ENCODE measurements at regions not wholly inside any gene's neighbourhood (a gene's known extent, or its start where the extent isn't known, plus 50 kb on each side); places are given as distances from the start of the nearest gene placed in this dataset.
"Not testable (repeated sequence)": the region's sequence is repeated elsewhere in the genome, so short reads cannot be mapped to it uniquely, and the experiment has no call there.

- CTCF ChIA-PET: interaction anchor here (0.5 to 1.0 kb wide), 2 partner anchors 10 to 11 kb away, joined by 4 read pairs; no protein-coding TSS in a partner anchor
- no peak for DNase-seq (ENCODE audit: low read depth)
- no peak for TF ChIP-seq CTCF (IDR thresholded peaks at IDR 0.05; ENCODE audit: insufficient read depth, low read depth, low read length)
- no peaks in the 10 kb centered on the region for H3K36me3 ChIP-seq (ENCODE audit: control insufficient read depth, insufficient read depth, low read length)
- POLR2A ChIA-PET: no interaction called here
- H3K4me3 ChIP-seq (ENCODE audit: low read depth, low read length): no peak overlapping the region
- no peaks in the 10 kb centered on the region for H3K27me3 ChIP-seq (ENCODE audit: control insufficient read depth, insufficient read depth, low read length)
These were observed 70.8 kb upstream of the TEAD1 start for GRCh38 chr11:12603143-12604088.

GRCh38 chr11:12604557-12605153, 69.6 kb upstream of the TEAD1 start:
- DNase-seq (ENCODE audit: low read depth): no peak
- Histone ChIP-seq H3K4me3 (ENCODE audit: low read depth, low read length) (no peak overlapping the region), H3K27me3 (ENCODE audit: control insufficient read depth, insufficient read depth, low read length) (no peaks in the 10 kb centered on the region), H3K36me3 (ENCODE audit: control insufficient read depth, insufficient read depth, low read length) (no peaks in the 10 kb centered on the region)
- ChIA-PET POLR2A (no interaction called here), CTCF (no interaction called here)
- TF ChIP-seq CTCF (IDR thresholded peaks at IDR 0.05; ENCODE audit: insufficient read depth, low read depth, low read length): no peak

- peak; percentile 80 for DNase-seq (ENCODE audit: low read depth)
- TF ChIP-seq CTCF (IDR thresholded peaks at IDR 0.05; ENCODE audit: insufficient read depth, low read depth, low read length): no peak
- ChIA-PET POLR2A (interaction anchor here (0.7 kb wide), 1 partner anchor 175 kb away, joined by 3 read pairs; no protein-coding TSS in a partner anchor), CTCF (no interaction called here)
- H3K36me3 ChIP-seq (ENCODE audit: control insufficient read depth, insufficient read depth, low read length): no peaks in the 10 kb centered on the region
- no peak overlapping the region for H3K4me3 ChIP-seq (ENCODE audit: low read depth, low read length)
- H3K27me3 ChIP-seq (ENCODE audit: control insufficient read depth, insufficient read depth, low read length): no peaks in the 10 kb centered on the region
These were observed 67.6 kb upstream of the TEAD1 start for GRCh38 chr11:12606597-12606996.

GRCh38 chr11:12608678-12609077, 65.5 kb upstream of the TEAD1 start:
- H3K27me3 ChIP-seq (ENCODE audit: control insufficient read depth, insufficient read depth, low read length); H3K4me3 ChIP-seq (ENCODE audit: low read depth, low read length); CTCF ChIA-PET; DNase-seq (ENCODE audit: low read depth); POLR2A ChIA-PET; H3K36me3 ChIP-seq (ENCODE audit: control insufficient read depth, insufficient read depth, low read length): not testable (repeated sequence)

GRCh38 chr11:12611352-12611751, 62.9 kb upstream of the TEAD1 start:
- ChIA-PET POLR2A (no interaction called here), CTCF (interaction anchor here (2.0 kb wide), 1 partner anchor 12 kb away, joined by 5 read pairs; no protein-coding TSS in a partner anchor)
- DNase-seq (ENCODE audit: low read depth): no peak
- no peak for TF ChIP-seq CTCF (IDR thresholded peaks at IDR 0.05; ENCODE audit: insufficient read depth, low read depth, low read length)
- Histone ChIP-seq H3K36me3 (ENCODE audit: control insufficient read depth, insufficient read depth, low read length) (no peaks in the 10 kb centered on the region), H3K4me3 (ENCODE audit: low read depth, low read length) (no peak overlapping the region), H3K27me3 (ENCODE audit: control insufficient read depth, insufficient read depth, low read length) (no peaks in the 10 kb centered on the region)

All from BJ (cell line).